K562 (cell line): ENCODE measurements at regions not wholly inside any gene's neighbourhood (a gene's known extent, or its start where the extent isn't known, plus 50 kb on each side); places are given as distances from the start of the nearest gene placed in this dataset.

ENCODE experiments used
- SREBF2 ChIP-seq: sonication (generic); formaldehyde crosslinking; IDR thresholded peaks from 2 replicates; pipeline ENCODE4 v1.4.0; 2020; ENCODE audit warnings: mild to moderate bottlenecking, missing genetic modification reagents
- TF ChIP-seq, protein P1 (sequence below), 2 experiments: fragments of 450-650 bp in 1 of 2; sonication (generic) in 1 of 2; formaldehyde crosslinking; conservative IDR thresholded peaks; 2 replicates each; pipeline versions ENCODE4 v1.4.0 to v1.8.1; 2020 to 2022; ENCODE audit warnings: mild to moderate bottlenecking in 1 of 2, missing genetic modification reagents in 1 of 2

DNA sequence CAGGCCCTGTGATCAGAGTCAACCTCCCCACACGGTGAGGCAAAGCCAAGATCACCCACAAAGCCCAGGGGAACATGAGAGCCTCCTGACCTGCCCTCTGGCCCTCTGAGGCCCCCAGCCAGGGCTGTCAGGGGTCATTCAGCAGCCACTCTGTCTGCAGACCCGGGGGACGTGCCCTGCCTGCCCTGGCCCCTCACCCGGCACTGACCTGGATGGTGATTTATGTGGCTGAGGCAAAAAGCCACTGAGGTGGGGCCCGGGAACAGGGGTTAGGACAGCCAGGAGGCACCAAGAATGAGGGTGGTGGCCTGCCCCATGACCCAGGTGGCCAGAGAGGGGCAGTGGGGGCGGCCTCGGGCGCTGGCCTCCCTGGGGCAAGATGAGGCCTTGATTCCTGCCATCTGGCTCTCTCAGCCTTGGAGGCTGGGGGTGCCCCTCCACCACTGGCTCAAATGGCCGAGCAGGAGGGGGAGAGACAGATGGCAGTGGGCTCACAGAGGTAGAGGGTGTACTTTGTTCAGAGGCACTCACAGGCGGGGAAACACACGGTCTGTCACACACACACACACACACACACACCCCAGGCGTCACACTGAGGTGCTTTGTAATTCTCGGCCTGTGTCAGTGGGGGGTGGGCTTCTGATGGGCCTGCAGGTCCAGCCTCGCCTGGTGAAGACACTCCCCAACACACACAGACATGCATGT is 174.0 kb upstream of the GSE1 start:
- TF ChIP-seq, protein P1, sequence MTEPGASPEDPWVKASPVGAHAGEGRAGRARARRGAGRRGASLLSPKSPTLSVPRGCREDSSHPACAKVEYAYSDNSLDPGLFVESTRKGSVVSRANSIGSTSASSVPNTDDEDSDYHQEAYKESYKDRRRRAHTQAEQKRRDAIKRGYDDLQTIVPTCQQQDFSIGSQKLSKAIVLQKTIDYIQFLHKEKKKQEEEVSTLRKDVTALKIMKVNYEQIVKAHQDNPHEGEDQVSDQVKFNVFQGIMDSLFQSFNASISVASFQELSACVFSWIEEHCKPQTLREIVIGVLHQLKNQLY (CRISPR knock-in tag; conservative IDR thresholded peaks at IDR 0.05), result no peak
- TF ChIP-seq SREBF2 (CRISPR knock-in tag), result no peak
